Sigmoid colon (tissue), 4 donors: ENCODE measurements at regions not wholly inside any gene's neighbourhood (a gene's known extent, or its start where the extent isn't known, plus 50 kb on each side); places are given as distances from the start of the nearest gene placed in this dataset.
"Not testable (repeated sequence)": the region's sequence is repeated elsewhere in the genome, so short reads cannot be mapped to it uniquely, and the experiment has no call there.

Source experiments
- POLR2A ChIP-seq, 2 donors: fragments of 450-650 bp; IDR thresholded peaks; one replicate each; pipeline ENCODE4 v1.6.1; 2016; ENCODE audit warnings: antibody characterized with exemption in 2 of 2, mild to moderate bottlenecking in 2 of 2, moderate library complexity in 2 of 2
- POLR2AphosphoS5 ChIP-seq, 4 donors: sonication (generic); formaldehyde crosslinking; IDR thresholded peaks; one replicate each; pipeline ENCODE4 v1.6.1; 2017; ENCODE audit warnings: antibody characterized with exemption in 4 of 4
- TF ChIP-seq, protein P1 (sequence below), 4 experiments: fragments of 450-650 bp in 3 of 4; fragments of 200-600 bp in 1 of 4; IDR thresholded peaks; one replicate each; pipeline ENCODE4 v1.5.1; 2016 to 2019; ENCODE audit warnings: antibody characterized with exemption in 4 of 4, mild to moderate bottlenecking in 3 of 4, moderate library complexity in 2 of 4

GRCh38 chr16:46395391-46395921, 225.7 kb downstream of the SHCBP1 start:
- TF ChIP-seq POLR2A, POLR2AphosphoS5 (IDR thresholded peaks at IDR 0.05): not testable (repeated sequence)
- TF ChIP-seq, protein P1, sequence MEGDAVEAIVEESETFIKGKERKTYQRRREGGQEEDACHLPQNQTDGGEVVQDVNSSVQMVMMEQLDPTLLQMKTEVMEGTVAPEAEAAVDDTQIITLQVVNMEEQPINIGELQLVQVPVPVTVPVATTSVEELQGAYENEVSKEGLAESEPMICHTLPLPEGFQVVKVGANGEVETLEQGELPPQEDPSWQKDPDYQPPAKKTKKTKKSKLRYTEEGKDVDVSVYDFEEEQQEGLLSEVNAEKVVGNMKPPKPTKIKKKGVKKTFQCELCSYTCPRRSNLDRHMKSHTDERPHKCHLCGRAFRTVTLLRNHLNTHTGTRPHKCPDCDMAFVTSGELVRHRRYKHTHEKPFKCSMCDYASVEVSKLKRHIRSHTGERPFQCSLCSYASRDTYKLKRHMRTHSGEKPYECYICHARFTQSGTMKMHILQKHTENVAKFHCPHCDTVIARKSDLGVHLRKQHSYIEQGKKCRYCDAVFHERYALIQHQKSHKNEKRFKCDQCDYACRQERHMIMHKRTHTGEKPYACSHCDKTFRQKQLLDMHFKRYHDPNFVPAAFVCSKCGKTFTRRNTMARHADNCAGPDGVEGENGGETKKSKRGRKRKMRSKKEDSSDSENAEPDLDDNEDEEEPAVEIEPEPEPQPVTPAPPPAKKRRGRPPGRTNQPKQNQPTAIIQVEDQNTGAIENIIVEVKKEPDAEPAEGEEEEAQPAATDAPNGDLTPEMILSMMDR (IDR thresholded peaks at IDR 0.05): not testable (repeated sequence)
